GM11168 (cell line): ENCODE measurements at regions not wholly inside any gene's neighbourhood (a gene's known extent, or its start where the extent isn't known, plus 50 kb on each side); places are given as distances from the start of the nearest gene placed in this dataset.

Experiments used
- in situ Hi-C: fragments of 300-500 bp; cut with MboI; formaldehyde crosslinking; loops from one replicate; pipeline ENCODE4 v1.12.0; 2022; ENCODE audit warnings: low sequenced_read_pairs; ENCODE audit not compliant: unreplicated experiment

- in situ Hi-C loops: no loop called here
Observed at GRCh38 chr9:16265688-16266087, 604.8 kb downstream of the BNC2 start.

- in situ Hi-C loops: no loop called here
Observed at GRCh38 chr9:16266648-16267276, 603.7 kb downstream of the BNC2 start.

- in situ Hi-C loops: no loop called here
Observed at GRCh38 chr9:16267281-16268066, 603.0 kb downstream of the BNC2 start.

GRCh38 chr9:16268067-16268881 lies 602.2 kb downstream of the BNC2 start:
- in situ Hi-C loops: no loop called here

- in situ Hi-C loops: no loop called here
Observed at GRCh38 chr9:16271967-16272366, 598.5 kb downstream of the BNC2 start.

- in situ Hi-C loops: no loop called here
Observed at GRCh38 chr9:16272776-16273175, 597.7 kb downstream of the BNC2 start.

GRCh38 chr9:16275795-16276624 lies 594.5 kb downstream of the BNC2 start:
- in situ Hi-C loops: no loop called here

GRCh38 chr9:16276866-16277265 lies 593.6 kb downstream of the BNC2 start:
- in situ Hi-C loops: no loop called here

- in situ Hi-C loops: no loop called here
Observed at GRCh38 chr9:16277471-16277960, 593.0 kb downstream of the BNC2 start.

GRCh38 chr9:16278326-16278999 lies 592.0 kb downstream of the BNC2 start:
- in situ Hi-C loops: no loop called here

GRCh38 chr9:16281707-16282106 lies 588.8 kb downstream of the BNC2 start:
- in situ Hi-C loops: no loop called here

- in situ Hi-C loops: no loop called here
Observed at GRCh38 chr9:16282216-16282615, 588.3 kb downstream of the BNC2 start.

GRCh38 chr9:16282718-16283117 lies 587.8 kb downstream of the BNC2 start:
- in situ Hi-C loops: no loop called here

- in situ Hi-C loops: no loop called here
Observed at GRCh38 chr9:16286160-16286559, 584.3 kb downstream of the BNC2 start.

GRCh38 chr9:16289639-16290038 lies 580.8 kb downstream of the BNC2 start:
- in situ Hi-C loops: no loop called here

GRCh38 chr9:16290169-16290568 lies 580.3 kb downstream of the BNC2 start:
- in situ Hi-C loops: no loop called here

- in situ Hi-C loops: no loop called here
Observed at GRCh38 chr9:16291921-16292320, 578.5 kb downstream of the BNC2 start.

GRCh38 chr9:16293610-16294009 lies 576.9 kb downstream of the BNC2 start:
- in situ Hi-C loops: no loop called here

- in situ Hi-C loops: no loop called here
Observed at GRCh38 chr9:16294133-16294770, 576.2 kb downstream of the BNC2 start.
